ENCODE measurements at regions not wholly inside any gene's neighbourhood (a gene's known extent, or its start where the extent isn't known, plus 50 kb on each side); places are given as distances from the start of the nearest gene placed in this dataset.

DNA sequence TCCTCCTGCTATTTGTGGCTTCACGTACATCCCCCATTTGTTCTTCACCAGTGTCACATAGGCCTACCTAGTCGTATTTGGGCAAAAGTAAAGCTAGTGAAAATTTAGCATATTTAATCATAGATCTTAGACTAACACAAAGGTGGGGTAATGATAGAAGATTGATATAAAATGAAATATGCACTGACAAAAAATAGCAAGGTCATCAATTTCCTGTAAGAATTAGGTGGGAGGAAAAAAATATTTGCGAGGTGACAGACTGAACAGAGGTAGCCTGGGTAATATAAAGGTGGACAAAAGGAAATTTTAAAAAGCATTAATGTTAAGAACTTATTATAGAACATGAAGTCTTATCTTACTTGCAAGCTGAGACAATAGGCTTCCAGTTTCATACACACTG, 239.9 kb downstream of the PCDH10 start:
- TF ChIP-seq CTCF (IDR thresholded peaks at IDR 0.05 in 4 of 5, conservative IDR thresholded peaks at IDR 0.05 in 1 of 5) (no peak), POLR2A (IDR thresholded peaks at IDR 0.05) (no peak)
- H3K4me1 ChIP-seq, result no peaks in the 10 kb centered on the region
- intact Hi-C loops (cut with DNase I; ENCODE audit: low total_unique reads) (no loop called here), in situ Hi-C loops (cut with MboI; ENCODE audit: low sequenced_read_pairs in 4 of 4) (no loop called here)
- no peak overlapping the region for H3K27ac ChIP-seq
- H3K4me3 ChIP-seq, result no peak overlapping the region
- no peaks in the 10 kb centered on the region for H3K36me3 ChIP-seq
- ATAC-seq (no peak), DNase-seq (no peak)
- no peaks in the 10 kb centered on the region for H3K9me3 ChIP-seq
- H3K27me3 ChIP-seq, result no peaks in the 10 kb centered on the region

GRCh38 chr4:133385161-133385954, 236.3 kb downstream of the PCDH10 start:
- no peaks in the 10 kb centered on the region for H3K4me1 ChIP-seq
- H3K36me3 ChIP-seq, result no peaks in the 10 kb centered on the region
- no peaks in the 10 kb centered on the region for H3K9me3 ChIP-seq
- H3K27ac ChIP-seq, result no peak overlapping the region
- in situ Hi-C loops (cut with MboI; ENCODE audit: low sequenced_read_pairs in 4 of 4) (no loop called here), intact Hi-C loops (cut with DNase I; ENCODE audit: low total_unique reads) (no loop called here)
- no peak for TF ChIP-seq POLR2A (IDR thresholded peaks at IDR 0.05)
- no peak for TF ChIP-seq CTCF (IDR thresholded peaks at IDR 0.05 in 4 of 5, conservative IDR thresholded peaks at IDR 0.05 in 1 of 5)
- H3K27me3 ChIP-seq, result no peaks in the 10 kb centered on the region
- no peak overlapping the region for H3K4me3 ChIP-seq
- no peak for DNase-seq
- ATAC-seq, result no peak

GRCh38 chr4:133379681-133380438, 230.8 kb downstream of the PCDH10 start:
- Histone ChIP-seq H3K4me3 (no peak overlapping the region), H3K9me3 (no peaks in the 10 kb centered on the region), H3K27ac (no peak overlapping the region), H3K4me1 (no peaks in the 10 kb centered on the region), H3K36me3 (no peaks in the 10 kb centered on the region), H3K27me3 (no peaks in the 10 kb centered on the region)
- in situ Hi-C loops (cut with MboI; ENCODE audit: low sequenced_read_pairs in 4 of 4), result no loop called here
- DNase-seq (no peak), ATAC-seq (no peak)
- TF ChIP-seq CTCF (IDR thresholded peaks at IDR 0.05 in 4 of 5, conservative IDR thresholded peaks at IDR 0.05 in 1 of 5) (no peak), POLR2A (IDR thresholded peaks at IDR 0.05) (no peak)
- intact Hi-C loops (cut with DNase I; ENCODE audit: low total_unique reads), result no loop called here

GRCh38 chr4:133377286-133377685, 228.2 kb downstream of the PCDH10 start:
- in situ Hi-C loops (cut with MboI; ENCODE audit: low sequenced_read_pairs in 4 of 4), result no loop called here
- Histone ChIP-seq H3K27ac (no peak overlapping the region), H3K4me1 (no peaks in the 10 kb centered on the region), H3K9me3 (no peaks in the 10 kb centered on the region), H3K27me3 (no peaks in the 10 kb centered on the region), H3K4me3 (no peak overlapping the region), H3K36me3 (no peaks in the 10 kb centered on the region)
- TF ChIP-seq CTCF (IDR thresholded peaks at IDR 0.05 in 4 of 5, conservative IDR thresholded peaks at IDR 0.05 in 1 of 5), result no peak
- no peak for TF ChIP-seq POLR2A (IDR thresholded peaks at IDR 0.05)
- DNase-seq, result no peak
- intact Hi-C loops (cut with DNase I; ENCODE audit: low total_unique reads), result no loop called here
- no peak for ATAC-seq
